Thoracic aorta (tissue), 2 donors: ENCODE measurements at regions not wholly inside any gene's neighbourhood (a gene's known extent, or its start where the extent isn't known, plus 50 kb on each side); places are given as distances from the start of the nearest gene placed in this dataset.

Experiments used
- ATAC-seq: fragments of 150-250 bp; one replicate; pipeline ENCODE4 v1.8.0; 2017; ENCODE audit warnings: low read depth; ENCODE audit not compliant: insufficient number of reproducible peaks, low FRiP score
- DNase-seq: peaks from one replicate; pipeline ENCODE4 v3.0.0-alpha.2; 2020; ENCODE audit warnings: low spot score
- H3K27ac ChIP-seq, 2 donors: fragments of 200-600 bp; sonication (generic); 1 replicate in 1 of 2; 2 replicates in 1 of 2; pipeline ENCODE4 v1.5.1; 2016; ENCODE audit warnings: mild to moderate bottlenecking in 2 of 2, moderate library complexity in 2 of 2
- H3K27me3 ChIP-seq: fragments of 200-600 bp; sonication (generic); replicated peaks from 2 replicates; pipeline ENCODE4 v1.6.0; 2016; ENCODE audit warnings: mild to moderate bottlenecking; ENCODE audit not compliant: insufficient read depth
- H3K36me3 ChIP-seq: fragments of 200-600 bp; sonication (generic); one replicate; pipeline ENCODE4 v1.5.1; 2016
- H3K4me1 ChIP-seq, 2 donors: fragments of 200-600 bp; sonication (generic); 1 replicate in 1 of 2; 2 replicates in 1 of 2; pipeline versions ENCODE4 v1.5.1 to v1.6.0; 2016; ENCODE audit warnings: low read depth in 2 of 2, mild to moderate bottlenecking in 1 of 2; ENCODE audit not compliant: control insufficient read depth in 1 of 2
- H3K4me3 ChIP-seq: fragments of 200-600 bp; sonication (generic); 2 replicates; pipeline ENCODE4 v1.5.1; 2016; ENCODE audit warnings: mild to moderate bottlenecking
- H3K9me3 ChIP-seq: fragments of 200-600 bp; sonication (generic); 2 replicates; pipeline ENCODE4 v1.5.1; 2016
- CTCF ChIP-seq: fragments of 200-600 bp; sonication (generic); IDR thresholded peaks from one replicate; pipeline ENCODE4 v1.5.1; 2019; ENCODE audit warnings: antibody characterized with exemption

GRCh38 chr4:23697722-23698121, 192.1 kb downstream of the PPARGC1A start:
- TF ChIP-seq CTCF = no peak
- ATAC-seq (no peak), DNase-seq (no peak)
- H3K27me3 ChIP-seq = no peaks in the 10 kb centered on the region
- H3K27ac ChIP-seq = no peak overlapping the region
- no peaks in the 10 kb centered on the region for H3K4me1 ChIP-seq
- no peaks in the 10 kb centered on the region for H3K9me3 ChIP-seq
- H3K36me3 ChIP-seq = no peaks in the 10 kb centered on the region
- no peak overlapping the region for H3K4me3 ChIP-seq

- no peak for TF ChIP-seq CTCF
- DNase-seq (no peak), ATAC-seq (no peak)
- H3K36me3 ChIP-seq = no peaks in the 10 kb centered on the region
- no peak overlapping the region for H3K4me3 ChIP-seq
- H3K27ac ChIP-seq = no peak overlapping the region
- no peaks in the 10 kb centered on the region for H3K9me3 ChIP-seq
- no peaks in the 10 kb centered on the region for H3K4me1 ChIP-seq
- H3K27me3 ChIP-seq = no peaks in the 10 kb centered on the region
Observed at GRCh38 chr4:23697001-23697528, 192.8 kb downstream of the PPARGC1A start.

- no peaks in the 10 kb centered on the region for H3K4me1 ChIP-seq
- no peaks in the 10 kb centered on the region for H3K27me3 ChIP-seq
- no peak for DNase-seq
- ATAC-seq = no peak
- H3K36me3 ChIP-seq = no peaks in the 10 kb centered on the region
- TF ChIP-seq CTCF = no peak
- H3K4me3 ChIP-seq = no peak overlapping the region
- no peak overlapping the region for H3K27ac ChIP-seq
- H3K9me3 ChIP-seq = no peaks in the 10 kb centered on the region
Observed at GRCh38 chr4:23686169-23686897, 203.5 kb downstream of the PPARGC1A start.

GRCh38 chr4:23685471-23685870, 204.4 kb downstream of the PPARGC1A start:
- H3K4me3 ChIP-seq = no peak overlapping the region
- ATAC-seq = no peak
- no peaks in the 10 kb centered on the region for H3K36me3 ChIP-seq
- no peak overlapping the region for H3K27ac ChIP-seq
- H3K27me3 ChIP-seq = no peaks in the 10 kb centered on the region
- H3K4me1 ChIP-seq = no peaks in the 10 kb centered on the region
- TF ChIP-seq CTCF = no peak
- no peak for DNase-seq
- no peaks in the 10 kb centered on the region for H3K9me3 ChIP-seq

DNA sequence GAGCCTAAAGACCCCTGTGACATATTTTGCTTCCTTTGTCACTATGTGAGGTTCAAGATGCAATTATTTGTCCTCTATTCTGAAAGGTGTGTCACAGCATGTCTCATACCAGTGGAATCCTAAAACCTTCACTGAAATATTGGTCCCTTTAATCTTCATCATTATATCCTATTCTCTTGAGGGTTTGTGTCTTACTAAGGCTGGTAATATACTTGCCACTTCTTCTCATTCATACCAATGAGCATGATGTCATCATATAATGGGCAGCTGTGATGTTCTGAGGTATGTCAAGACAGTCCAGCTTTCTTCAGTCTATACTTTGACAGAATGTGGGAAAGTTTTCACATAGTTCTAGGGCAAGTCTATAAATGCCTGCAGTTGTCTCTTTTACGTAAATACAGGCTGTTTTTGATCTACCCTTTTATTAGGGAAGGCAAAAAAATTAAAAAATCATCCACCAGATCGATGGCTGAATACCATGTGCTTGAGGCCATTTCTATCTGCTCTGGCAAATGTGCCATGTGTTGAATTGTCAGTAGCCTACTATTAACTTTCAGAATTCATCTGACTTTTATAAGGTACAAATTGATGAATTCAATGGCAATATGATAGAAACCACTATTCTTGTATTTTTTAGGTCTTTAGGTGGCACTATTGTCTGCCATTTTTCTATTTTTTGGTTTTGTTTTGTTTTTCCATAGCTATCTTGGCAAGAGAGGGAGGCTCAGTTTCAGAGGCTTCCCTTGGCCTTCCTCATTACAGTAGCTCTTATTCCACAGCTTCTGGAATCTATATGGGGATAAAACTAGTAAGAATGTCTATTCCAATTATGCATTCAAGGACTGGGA, 209.0 kb downstream of the PPARGC1A start:
- Histone ChIP-seq H3K27ac (no peak overlapping the region), H3K9me3 (no peaks in the 10 kb centered on the region), H3K4me1 (no peaks in the 10 kb centered on the region), H3K27me3 (no peaks in the 10 kb centered on the region), H3K4me3 (no peak overlapping the region), H3K36me3 (no peaks in the 10 kb centered on the region)
- ATAC-seq (no peak), DNase-seq (no peak)
- TF ChIP-seq CTCF = no peak
